ENCODE measurements at regions not wholly inside any gene's neighbourhood (a gene's known extent, or its start where the extent isn't known, plus 50 kb on each side); places are given as distances from the start of the nearest gene placed in this dataset.

DNA sequence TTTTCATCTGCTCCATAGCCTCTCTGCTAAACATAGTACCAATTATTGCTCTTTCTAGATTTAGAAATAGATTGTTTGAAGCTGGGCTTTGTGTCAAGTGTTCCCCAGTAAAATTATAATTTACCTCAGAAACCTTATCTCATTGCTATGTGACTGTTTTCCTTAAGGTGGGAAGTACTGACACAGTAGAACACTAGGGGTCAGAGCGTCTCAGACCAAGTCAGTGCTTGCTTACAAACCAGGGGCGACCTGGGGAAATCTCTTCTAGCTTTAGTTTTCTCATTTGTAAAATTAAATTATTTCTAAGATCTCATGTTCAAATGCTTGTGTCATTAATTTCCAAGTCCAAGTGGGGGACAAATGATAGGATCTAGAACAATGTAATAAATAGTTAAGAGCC, 360.4 kb downstream of the RAPGEF2 start:
- peaks cover 2% of the 10 kb centered on the region for H3K36me3 Mint-ChIP-seq
- H3K4me3 Mint-ChIP-seq, result no peak overlapping the region
- no peaks in the 10 kb centered on the region for H3K27me3 Mint-ChIP-seq
- H3K9me3 Mint-ChIP-seq, result peaks cover 4% of the 10 kb centered on the region
- H3K27ac Mint-ChIP-seq, result no peak overlapping the region
- H3K4me1 Mint-ChIP-seq, result no peaks in the 10 kb centered on the region
- CTCF ChIA-PET, result no interaction called here
- no peak for DNase-seq

DNA sequence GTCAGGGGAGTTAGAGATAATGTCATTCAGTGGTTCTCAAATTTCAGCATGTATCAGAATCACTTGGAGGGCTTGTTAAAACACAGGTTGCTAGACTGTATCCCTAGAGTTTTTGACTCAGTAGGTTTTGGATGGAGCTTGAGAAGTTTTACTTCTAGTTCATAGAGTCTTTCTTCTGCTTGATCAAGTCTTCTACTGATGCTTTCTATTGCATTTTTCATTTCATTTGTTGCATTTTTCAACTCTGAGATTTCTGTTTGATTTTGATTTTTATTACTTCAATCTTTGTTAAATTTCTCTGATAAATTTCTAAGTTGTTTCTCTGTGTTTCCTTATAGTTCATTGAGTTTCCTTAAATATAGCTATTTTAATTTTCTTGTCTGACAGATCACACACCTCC, 361.4 kb downstream of the RAPGEF2 start:
- no peak for DNase-seq
- Mint-ChIP-seq H3K4me3 (no peak overlapping the region), H3K36me3 (peaks cover 2% of the 10 kb centered on the region), H3K27me3 (no peaks in the 10 kb centered on the region), H3K27ac (no peak overlapping the region), H3K4me1 (no peaks in the 10 kb centered on the region), H3K9me3 (peaks cover 4% of the 10 kb centered on the region)
- CTCF ChIA-PET, result interaction anchor here (0.6 kb wide), 1 partner anchor 21 kb away, joined by 4 read pairs; no protein-coding TSS in a partner anchor

- Mint-ChIP-seq H3K9me3 (no peaks in the 10 kb centered on the region), H3K36me3 (no peaks in the 10 kb centered on the region)
Measured at GRCh38 chr4:159476886-159477285, 374.0 kb downstream of the RAPGEF2 start.

GRCh38 chr4:159480826-159481225, 377.9 kb downstream of the RAPGEF2 start:
- CTCF ChIA-PET, result no interaction called here

More at GRCh38 chr4:159476886-159477285, 374.0 kb downstream of the RAPGEF2 start:
- Mint-ChIP-seq H3K4me1 (no peaks in the 10 kb centered on the region), H3K27ac (no peak overlapping the region), H3K4me3 (no peak overlapping the region), H3K27me3 (no peaks in the 10 kb centered on the region)
- DNase-seq, result no peak
- CTCF ChIA-PET, result no interaction called here

DNA sequence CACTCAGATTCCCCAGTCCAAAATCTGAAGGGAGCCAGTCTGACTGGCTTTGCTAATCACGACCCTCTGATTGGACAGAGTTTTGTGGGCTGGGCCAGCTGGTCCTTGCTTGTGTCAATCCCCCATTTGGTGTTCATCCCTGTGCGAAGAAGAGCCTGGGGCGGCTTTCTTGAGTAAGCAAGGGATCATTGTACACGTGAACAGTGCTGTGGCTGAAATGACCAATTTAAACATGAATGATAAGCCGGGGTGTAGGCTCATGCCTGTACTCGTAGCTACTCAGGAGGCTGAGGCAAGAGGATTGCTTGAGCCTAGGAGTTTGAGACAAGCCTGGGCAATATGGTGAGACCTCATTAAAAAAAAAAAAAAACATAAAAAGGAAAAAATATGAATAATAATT, 379.1 kb downstream of the RAPGEF2 start:
- Mint-ChIP-seq H3K9me3 (no peaks in the 10 kb centered on the region), H3K27ac (no peak overlapping the region), H3K4me1 (no peaks in the 10 kb centered on the region), H3K36me3 (no peaks in the 10 kb centered on the region), H3K4me3 (no peak overlapping the region), H3K27me3 (no peaks in the 10 kb centered on the region)
- DNase-seq, result no peak
- CTCF ChIA-PET, result no interaction called here

More at GRCh38 chr4:159480826-159481225, 377.9 kb downstream of the RAPGEF2 start:
- Mint-ChIP-seq H3K4me3 (no peak overlapping the region), H3K27ac (no peak overlapping the region), H3K9me3 (no peaks in the 10 kb centered on the region), H3K4me1 (no peaks in the 10 kb centered on the region), H3K36me3 (no peaks in the 10 kb centered on the region), H3K27me3 (no peaks in the 10 kb centered on the region)
- no peak for DNase-seq

- no peaks in the 10 kb centered on the region for H3K9me3 Mint-ChIP-seq
- H3K4me1 Mint-ChIP-seq, result no peaks in the 10 kb centered on the region
- CTCF ChIA-PET, result interaction anchor here (0.6 kb wide), 1 partner anchor 1336 kb away, joined by 5 read pairs; no protein-coding TSS in a partner anchor
- no peaks in the 10 kb centered on the region for H3K36me3 Mint-ChIP-seq
- no peak for DNase-seq
- H3K4me3 Mint-ChIP-seq, result no peak overlapping the region
- no peaks in the 10 kb centered on the region for H3K27me3 Mint-ChIP-seq
- no peak overlapping the region for H3K27ac Mint-ChIP-seq
Measured at GRCh38 chr4:159483110-159483781, 380.4 kb downstream of the RAPGEF2 start.

- no peaks in the 10 kb centered on the region for H3K9me3 Mint-ChIP-seq
- no peak for DNase-seq
- CTCF ChIA-PET, result interaction anchor here (0.6 kb wide), 1 partner anchor 1337 kb away, joined by 5 read pairs; no protein-coding TSS in a partner anchor
- H3K4me1 Mint-ChIP-seq, result no peaks in the 10 kb centered on the region
- no peak overlapping the region for H3K4me3 Mint-ChIP-seq
- H3K27ac Mint-ChIP-seq, result no peak overlapping the region
- no peaks in the 10 kb centered on the region for H3K36me3 Mint-ChIP-seq
- no peaks in the 10 kb centered on the region for H3K27me3 Mint-ChIP-seq
Measured at GRCh38 chr4:159483782-159484741, 381.2 kb downstream of the RAPGEF2 start.

GRCh38 chr4:159484864-159485263, 382.0 kb downstream of the RAPGEF2 start:
- DNase-seq, result no peak

GRCh38 chr4:159487284-159487747, 384.4 kb downstream of the RAPGEF2 start:
- CTCF ChIA-PET, result interaction anchor here (1.6 to 2.3 kb wide), 2 partner anchors 9 to 17 kb away, joined by 4 to 7 read pairs; no protein-coding TSS in a partner anchor
- no peaks in the 10 kb centered on the region for H3K9me3 Mint-ChIP-seq
- H3K4me1 Mint-ChIP-seq, result no peaks in the 10 kb centered on the region
- no peaks in the 10 kb centered on the region for H3K27me3 Mint-ChIP-seq
- no peak overlapping the region for H3K27ac Mint-ChIP-seq
- H3K36me3 Mint-ChIP-seq, result no peaks in the 10 kb centered on the region
- peak; percentile 39 for DNase-seq
- no peak overlapping the region for H3K4me3 Mint-ChIP-seq

More at GRCh38 chr4:159484864-159485263, 382.0 kb downstream of the RAPGEF2 start:
- CTCF ChIA-PET, result interaction anchor here (0.7 kb wide), 1 partner anchor 21 kb away, joined by 4 read pairs; no protein-coding TSS in a partner anchor
- H3K27me3 Mint-ChIP-seq, result no peaks in the 10 kb centered on the region
- no peaks in the 10 kb centered on the region for H3K4me1 Mint-ChIP-seq
- H3K27ac Mint-ChIP-seq, result no peak overlapping the region
- no peaks in the 10 kb centered on the region for H3K9me3 Mint-ChIP-seq
- H3K4me3 Mint-ChIP-seq, result no peak overlapping the region
- no peaks in the 10 kb centered on the region for H3K36me3 Mint-ChIP-seq

DNA sequence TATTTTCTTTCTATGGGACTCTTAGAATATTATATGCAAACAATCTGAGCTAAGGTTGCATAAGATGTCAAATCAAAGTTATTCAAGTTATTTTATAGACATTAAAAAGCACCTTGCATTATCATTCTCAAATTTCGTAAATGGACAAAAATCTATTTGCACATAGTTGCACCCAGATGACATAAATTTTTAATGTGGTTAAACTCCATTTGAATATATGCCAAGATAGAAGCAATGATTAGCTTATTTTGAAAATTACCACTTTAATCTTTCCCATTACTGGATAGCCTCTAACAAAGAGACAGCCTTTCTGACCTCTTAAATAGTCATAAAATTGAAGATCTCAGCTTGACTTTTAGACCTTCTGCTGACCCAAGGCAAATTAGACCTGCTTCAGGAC, 386.8 kb downstream of the RAPGEF2 start:
- no peaks in the 10 kb centered on the region for H3K27me3 Mint-ChIP-seq
- CTCF ChIA-PET, result no interaction called here
- H3K4me1 Mint-ChIP-seq, result no peaks in the 10 kb centered on the region
- H3K4me3 Mint-ChIP-seq, result no peak overlapping the region
- no peaks in the 10 kb centered on the region for H3K9me3 Mint-ChIP-seq
- H3K27ac Mint-ChIP-seq, result no peak overlapping the region
- DNase-seq, result no peak
- H3K36me3 Mint-ChIP-seq, result no peaks in the 10 kb centered on the region

- CTCF ChIA-PET, result interaction anchor here (1.7 to 1.9 kb wide), 2 partner anchors 8 to 20 kb away, joined by 3 to 7 read pairs; no protein-coding TSS in a partner anchor
- H3K4me1 Mint-ChIP-seq, result no peaks in the 10 kb centered on the region
- H3K27ac Mint-ChIP-seq, result no peak overlapping the region
Measured at GRCh38 chr4:159495515-159496236, 392.8 kb downstream of the RAPGEF2 start.

DNA sequence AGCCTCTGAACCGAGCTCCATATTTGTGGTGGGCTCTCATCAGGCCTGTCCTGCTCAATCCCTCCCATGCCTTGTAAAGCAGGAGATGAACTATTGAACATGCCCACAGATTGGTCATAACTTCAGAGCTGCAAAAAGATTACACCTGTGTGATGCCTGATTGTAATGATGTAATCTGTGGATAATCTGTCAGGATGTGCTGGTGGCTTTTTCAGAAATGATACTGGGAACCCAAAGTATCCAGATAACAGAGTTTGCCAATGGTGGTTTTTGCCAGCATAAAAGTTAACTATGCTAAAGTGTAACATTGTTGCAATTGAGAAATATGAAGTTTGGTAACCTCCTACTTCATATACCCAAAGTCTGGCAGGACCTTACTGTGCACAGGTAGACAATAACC, 393.4 kb downstream of the RAPGEF2 start:
- no peak for DNase-seq
- H3K4me1 Mint-ChIP-seq, result no peaks in the 10 kb centered on the region
- H3K4me3 Mint-ChIP-seq, result no peak overlapping the region
- CTCF ChIA-PET, result interaction anchor here (1.9 kb wide), 1 partner anchor 8 kb away, joined by 7 read pairs; no protein-coding TSS in a partner anchor
- H3K9me3 Mint-ChIP-seq, result no peaks in the 10 kb centered on the region
- H3K27ac Mint-ChIP-seq, result no peak overlapping the region
- no peaks in the 10 kb centered on the region for H3K36me3 Mint-ChIP-seq
- no peaks in the 10 kb centered on the region for H3K27me3 Mint-ChIP-seq

More at GRCh38 chr4:159495515-159496236, 392.8 kb downstream of the RAPGEF2 start:
- no peaks in the 10 kb centered on the region for H3K36me3 Mint-ChIP-seq
- no peak overlapping the region for H3K4me3 Mint-ChIP-seq
- DNase-seq, result no peak
- no peaks in the 10 kb centered on the region for H3K9me3 Mint-ChIP-seq
- no peaks in the 10 kb centered on the region for H3K27me3 Mint-ChIP-seq

- CTCF ChIA-PET, result no interaction called here
- no peak overlapping the region for H3K4me3 Mint-ChIP-seq
Measured at GRCh38 chr4:159497936-159498335, 395.1 kb downstream of the RAPGEF2 start.

More at GRCh38 chr4:159497936-159498335, 395.1 kb downstream of the RAPGEF2 start:
- Mint-ChIP-seq H3K4me1 (no peaks in the 10 kb centered on the region), H3K36me3 (no peaks in the 10 kb centered on the region), H3K9me3 (no peaks in the 10 kb centered on the region), H3K27ac (no peak overlapping the region), H3K27me3 (no peaks in the 10 kb centered on the region)
- DNase-seq, result no peak

Measured in activated naive CD4-positive, alpha-beta T cell treated with anti-CD3 and anti-CD28 coated beads, Interleukin-2, amount 10 ng/mL, durations not matched to agents 7 days and 5 days (primary cell).